ENCODE measurements at regions not wholly inside any gene's neighbourhood (a gene's known extent, or its start where the extent isn't known, plus 50 kb on each side); places are given as distances from the start of the nearest gene placed in this dataset.
A peak's percentile ranks its signal among the peaks of the same experiment; 100 is the strongest.

DNA sequence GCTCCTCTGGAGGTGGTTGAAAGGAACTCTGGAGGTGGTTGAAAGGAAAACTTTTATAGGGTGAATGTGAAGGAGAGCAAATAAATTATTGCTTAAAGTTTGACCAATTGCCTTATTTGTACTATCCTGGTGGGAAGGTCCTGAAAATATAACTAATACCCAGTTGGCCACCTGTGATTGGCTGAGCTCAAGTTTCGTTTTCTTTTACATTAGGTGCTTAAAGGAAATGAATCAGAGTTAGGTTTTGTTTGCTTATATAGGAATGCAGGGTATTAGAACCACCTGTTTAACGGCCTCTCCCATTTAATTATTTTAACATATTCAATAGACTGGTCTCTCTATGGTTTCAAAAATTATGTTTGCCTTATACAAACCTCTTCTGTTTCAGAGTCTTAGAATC, 497.6 kb downstream of the PRR32 start:
- no peak overlapping the region for H3K27ac ChIP-seq
- TF ChIP-seq, protein P1, sequence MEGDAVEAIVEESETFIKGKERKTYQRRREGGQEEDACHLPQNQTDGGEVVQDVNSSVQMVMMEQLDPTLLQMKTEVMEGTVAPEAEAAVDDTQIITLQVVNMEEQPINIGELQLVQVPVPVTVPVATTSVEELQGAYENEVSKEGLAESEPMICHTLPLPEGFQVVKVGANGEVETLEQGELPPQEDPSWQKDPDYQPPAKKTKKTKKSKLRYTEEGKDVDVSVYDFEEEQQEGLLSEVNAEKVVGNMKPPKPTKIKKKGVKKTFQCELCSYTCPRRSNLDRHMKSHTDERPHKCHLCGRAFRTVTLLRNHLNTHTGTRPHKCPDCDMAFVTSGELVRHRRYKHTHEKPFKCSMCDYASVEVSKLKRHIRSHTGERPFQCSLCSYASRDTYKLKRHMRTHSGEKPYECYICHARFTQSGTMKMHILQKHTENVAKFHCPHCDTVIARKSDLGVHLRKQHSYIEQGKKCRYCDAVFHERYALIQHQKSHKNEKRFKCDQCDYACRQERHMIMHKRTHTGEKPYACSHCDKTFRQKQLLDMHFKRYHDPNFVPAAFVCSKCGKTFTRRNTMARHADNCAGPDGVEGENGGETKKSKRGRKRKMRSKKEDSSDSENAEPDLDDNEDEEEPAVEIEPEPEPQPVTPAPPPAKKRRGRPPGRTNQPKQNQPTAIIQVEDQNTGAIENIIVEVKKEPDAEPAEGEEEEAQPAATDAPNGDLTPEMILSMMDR (conservative IDR thresholded peaks at IDR 0.05; ENCODE audit: low read depth), result no peak
- DNase-seq (ENCODE audit: low spot score), result peak; percentile 5
- ChIA-PET POLR2A (ENCODE audit: low non-redundant PET) (no interaction called here), CTCF (no interaction called here)

GRCh38 chrX:127324128-127324527, 504.6 kb downstream of the PRR32 start:
- ChIA-PET CTCF (no interaction called here), POLR2A (ENCODE audit: low non-redundant PET) (no interaction called here)
- TF ChIP-seq, protein P1 (conservative IDR thresholded peaks at IDR 0.05; ENCODE audit: low read depth), result no peak
- H3K27ac ChIP-seq, result no peak overlapping the region
- DNase-seq (ENCODE audit: low spot score), result no peak
